ENCODE measurements at regions not wholly inside any gene's neighbourhood (a gene's known extent, or its start where the extent isn't known, plus 50 kb on each side); places are given as distances from the start of the nearest gene placed in this dataset.

DNA sequence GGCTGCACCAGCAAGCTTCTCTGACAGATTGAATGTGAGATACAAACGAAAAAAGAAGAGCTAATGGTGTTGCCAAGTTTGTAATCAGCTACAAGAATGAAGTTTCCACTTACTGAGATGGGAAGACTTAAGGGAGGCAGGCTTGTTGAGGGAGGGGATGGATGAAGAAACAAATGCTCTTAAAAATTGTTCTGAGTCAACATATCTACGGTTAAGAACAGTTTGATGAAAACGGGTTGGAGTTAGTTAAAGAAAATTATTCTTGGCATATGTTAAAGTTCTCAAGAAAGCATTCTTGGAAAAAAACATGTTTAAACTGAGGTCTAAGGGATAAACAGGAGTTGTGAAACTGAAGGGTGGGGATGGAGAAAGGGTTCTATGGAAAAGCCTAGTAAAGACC, 816.3 kb upstream of the HS3ST1 start:
- no peak overlapping the region for H3K4me3 ChIP-seq (ENCODE audit: control insufficient read depth in 2 of 3, extremely low read depth in 1 of 3, insufficient read depth in 2 of 3, low read depth in 1 of 3, low read length in 3 of 3)
- H3K4me2 ChIP-seq (ENCODE audit: control insufficient read depth, extremely low read depth, insufficient read depth, low read depth, low read length), result no peak overlapping the region
- H3K79me2 ChIP-seq (ENCODE audit: control insufficient read depth, insufficient read depth, low read length), result no peaks in the 10 kb centered on the region
- H3K27me3 ChIP-seq (ENCODE audit: control insufficient read depth, extremely low read depth, insufficient read depth, low read length), result no peaks in the 10 kb centered on the region
- H2AFZ ChIP-seq (ENCODE audit: control insufficient read depth, low read length), result no peak overlapping the region
- no peaks in the 10 kb centered on the region for H3K9me1 ChIP-seq (ENCODE audit: control insufficient read depth, extremely low read depth, insufficient read depth, low read length)
- H4K20me1 ChIP-seq (ENCODE audit: control insufficient read depth, extremely low read depth, insufficient read depth, low read length), result no peaks in the 10 kb centered on the region
- DNase-seq (ENCODE audit: low read depth, low spot score) (no peak), FAIRE-seq (no peak)
- dilution Hi-C loops (cut with MboI; ENCODE audit: extremely low pct_ligation_motif_present, low sequenced_read_pairs), result no loop called here
- no peaks in the 10 kb centered on the region for H3K4me1 ChIP-seq (ENCODE audit: control insufficient read depth, extremely low read depth, insufficient read depth, low read length)
- H3K36me3 ChIP-seq (ENCODE audit: control insufficient read depth in 2 of 2, extremely low read depth in 1 of 2, insufficient read depth in 2 of 2, low read length in 2 of 2), result no peaks in the 10 kb centered on the region
- H3K9ac ChIP-seq (ENCODE audit: control insufficient read depth, extremely low read depth, insufficient read depth, low read length), result no peak overlapping the region
- H3K9me3 ChIP-seq (ENCODE audit: control insufficient read depth, low read depth, low read length), result no peaks in the 10 kb centered on the region
- TF ChIP-seq, protein P1, sequence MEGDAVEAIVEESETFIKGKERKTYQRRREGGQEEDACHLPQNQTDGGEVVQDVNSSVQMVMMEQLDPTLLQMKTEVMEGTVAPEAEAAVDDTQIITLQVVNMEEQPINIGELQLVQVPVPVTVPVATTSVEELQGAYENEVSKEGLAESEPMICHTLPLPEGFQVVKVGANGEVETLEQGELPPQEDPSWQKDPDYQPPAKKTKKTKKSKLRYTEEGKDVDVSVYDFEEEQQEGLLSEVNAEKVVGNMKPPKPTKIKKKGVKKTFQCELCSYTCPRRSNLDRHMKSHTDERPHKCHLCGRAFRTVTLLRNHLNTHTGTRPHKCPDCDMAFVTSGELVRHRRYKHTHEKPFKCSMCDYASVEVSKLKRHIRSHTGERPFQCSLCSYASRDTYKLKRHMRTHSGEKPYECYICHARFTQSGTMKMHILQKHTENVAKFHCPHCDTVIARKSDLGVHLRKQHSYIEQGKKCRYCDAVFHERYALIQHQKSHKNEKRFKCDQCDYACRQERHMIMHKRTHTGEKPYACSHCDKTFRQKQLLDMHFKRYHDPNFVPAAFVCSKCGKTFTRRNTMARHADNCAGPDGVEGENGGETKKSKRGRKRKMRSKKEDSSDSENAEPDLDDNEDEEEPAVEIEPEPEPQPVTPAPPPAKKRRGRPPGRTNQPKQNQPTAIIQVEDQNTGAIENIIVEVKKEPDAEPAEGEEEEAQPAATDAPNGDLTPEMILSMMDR (optimal IDR thresholded peaks at IDR 0.05 in 1 of 3, IDR thresholded peaks at IDR 0.05 in 1 of 3, conservative IDR thresholded peaks at IDR 0.05 in 1 of 3; ENCODE audit: extremely low read depth in 1 of 3, insufficient read depth in 2 of 3, low read length in 3 of 3), result no peak
- no peak for TF ChIP-seq EZH2 (IDR thresholded peaks at IDR 0.05; ENCODE audit: low read length)
- H3K27ac ChIP-seq (ENCODE audit: control insufficient read depth, insufficient read depth, low read length), result no peak overlapping the region

- Histone ChIP-seq H3K4me3 (ENCODE audit: control insufficient read depth in 2 of 3, extremely low read depth in 1 of 3, insufficient read depth in 2 of 3, low read depth in 1 of 3, low read length in 3 of 3) (no peak overlapping the region), H4K20me1 (ENCODE audit: control insufficient read depth, extremely low read depth, insufficient read depth, low read length) (no peaks in the 10 kb centered on the region), H3K79me2 (ENCODE audit: control insufficient read depth, insufficient read depth, low read length) (no peaks in the 10 kb centered on the region), H3K9me3 (ENCODE audit: control insufficient read depth, low read depth, low read length) (no peaks in the 10 kb centered on the region), H3K27ac (ENCODE audit: control insufficient read depth, insufficient read depth, low read length) (no peak overlapping the region), H3K4me1 (ENCODE audit: control insufficient read depth, extremely low read depth, insufficient read depth, low read length) (no peaks in the 10 kb centered on the region), H3K27me3 (ENCODE audit: control insufficient read depth, extremely low read depth, insufficient read depth, low read length) (no peaks in the 10 kb centered on the region), H3K36me3 (ENCODE audit: control insufficient read depth in 2 of 2, extremely low read depth in 1 of 2, insufficient read depth in 2 of 2, low read length in 2 of 2) (no peaks in the 10 kb centered on the region), H3K4me2 (ENCODE audit: control insufficient read depth, extremely low read depth, insufficient read depth, low read depth, low read length) (no peak overlapping the region), H2AFZ (ENCODE audit: control insufficient read depth, low read length) (no peak overlapping the region), H3K9me1 (ENCODE audit: control insufficient read depth, extremely low read depth, insufficient read depth, low read length) (no peaks in the 10 kb centered on the region), H3K9ac (ENCODE audit: control insufficient read depth, extremely low read depth, insufficient read depth, low read length) (no peak overlapping the region)
- DNase-seq (ENCODE audit: low read depth, low spot score), result no peak
- no peak for TF ChIP-seq EZH2 (IDR thresholded peaks at IDR 0.05; ENCODE audit: low read length)
- TF ChIP-seq, protein P1 (optimal IDR thresholded peaks at IDR 0.05 in 1 of 3, IDR thresholded peaks at IDR 0.05 in 1 of 3, conservative IDR thresholded peaks at IDR 0.05 in 1 of 3; ENCODE audit: extremely low read depth in 1 of 3, insufficient read depth in 2 of 3, low read length in 3 of 3), result no peak
- FAIRE-seq, result no peak
- dilution Hi-C loops (cut with MboI; ENCODE audit: extremely low pct_ligation_motif_present, low sequenced_read_pairs), result no loop called here
Measured at GRCh38 chr4:12242354-12242753, 813.7 kb upstream of the HS3ST1 start.

Measured in keratinocyte (primary cell).